PFSK-1 (cell line): ENCODE measurements at regions not wholly inside any gene's neighbourhood (a gene's known extent, or its start where the extent isn't known, plus 50 kb on each side); places are given as distances from the start of the nearest gene placed in this dataset.

Source experiments
- POLR2AphosphoS5 ChIP-seq: IDR thresholded peaks from 2 replicates; pipeline ENCODE4 v1.6.1; 2012; ENCODE audit warnings: low read depth, mild to moderate bottlenecking, control low read depth, low read length, moderate library complexity
- SIN3A ChIP-seq: IDR thresholded peaks from 2 replicates; pipeline ENCODE4 v1.6.1; 2012; ENCODE audit warnings: mild to moderate bottlenecking, low read length, moderate library complexity, borderline replicate concordance; ENCODE audit not compliant: insufficient read depth
- TAF1 ChIP-seq: IDR thresholded peaks from 2 replicates; pipeline ENCODE4 v1.6.1; 2012; ENCODE audit warnings: low read length, control low read depth, borderline replicate concordance; ENCODE audit not compliant: insufficient read depth
- TF ChIP-seq, protein P1 (sequence below), 2 experiments: IDR thresholded peaks; 2 replicates each; pipeline versions ENCODE4 v1.6.1 to v1.8.0; 2011 to 2012; ENCODE audit warnings: low read depth in 2 of 2, low read length in 2 of 2, control low read depth in 1 of 2, inconsistent platforms in 1 of 2, mild to moderate bottlenecking in 1 of 2, moderate library complexity in 1 of 2; ENCODE audit not compliant: insufficient read depth in 1 of 2

GRCh38 chr2:133636287-133636686 lies 68.0 kb upstream of the NCKAP5 start:
- TF ChIP-seq POLR2AphosphoS5 (no peak), TAF1 (no peak), SIN3A (no peak)
- TF ChIP-seq, protein P1, sequence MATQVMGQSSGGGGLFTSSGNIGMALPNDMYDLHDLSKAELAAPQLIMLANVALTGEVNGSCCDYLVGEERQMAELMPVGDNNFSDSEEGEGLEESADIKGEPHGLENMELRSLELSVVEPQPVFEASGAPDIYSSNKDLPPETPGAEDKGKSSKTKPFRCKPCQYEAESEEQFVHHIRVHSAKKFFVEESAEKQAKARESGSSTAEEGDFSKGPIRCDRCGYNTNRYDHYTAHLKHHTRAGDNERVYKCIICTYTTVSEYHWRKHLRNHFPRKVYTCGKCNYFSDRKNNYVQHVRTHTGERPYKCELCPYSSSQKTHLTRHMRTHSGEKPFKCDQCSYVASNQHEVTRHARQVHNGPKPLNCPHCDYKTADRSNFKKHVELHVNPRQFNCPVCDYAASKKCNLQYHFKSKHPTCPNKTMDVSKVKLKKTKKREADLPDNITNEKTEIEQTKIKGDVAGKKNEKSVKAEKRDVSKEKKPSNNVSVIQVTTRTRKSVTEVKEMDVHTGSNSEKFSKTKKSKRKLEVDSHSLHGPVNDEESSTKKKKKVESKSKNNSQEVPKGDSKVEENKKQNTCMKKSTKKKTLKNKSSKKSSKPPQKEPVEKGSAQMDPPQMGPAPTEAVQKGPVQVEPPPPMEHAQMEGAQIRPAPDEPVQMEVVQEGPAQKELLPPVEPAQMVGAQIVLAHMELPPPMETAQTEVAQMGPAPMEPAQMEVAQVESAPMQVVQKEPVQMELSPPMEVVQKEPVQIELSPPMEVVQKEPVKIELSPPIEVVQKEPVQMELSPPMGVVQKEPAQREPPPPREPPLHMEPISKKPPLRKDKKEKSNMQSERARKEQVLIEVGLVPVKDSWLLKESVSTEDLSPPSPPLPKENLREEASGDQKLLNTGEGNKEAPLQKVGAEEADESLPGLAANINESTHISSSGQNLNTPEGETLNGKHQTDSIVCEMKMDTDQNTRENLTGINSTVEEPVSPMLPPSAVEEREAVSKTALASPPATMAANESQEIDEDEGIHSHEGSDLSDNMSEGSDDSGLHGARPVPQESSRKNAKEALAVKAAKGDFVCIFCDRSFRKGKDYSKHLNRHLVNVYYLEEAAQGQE (IDR thresholded peaks at IDR 0.05; ENCODE audit: insufficient read depth in 1 of 2, low read depth in 2 of 2, low read length in 2 of 2) = no peak
